ENCODE measurements at regions not wholly inside any gene's neighbourhood (a gene's known extent, or its start where the extent isn't known, plus 50 kb on each side); places are given as distances from the start of the nearest gene placed in this dataset.

DNA sequence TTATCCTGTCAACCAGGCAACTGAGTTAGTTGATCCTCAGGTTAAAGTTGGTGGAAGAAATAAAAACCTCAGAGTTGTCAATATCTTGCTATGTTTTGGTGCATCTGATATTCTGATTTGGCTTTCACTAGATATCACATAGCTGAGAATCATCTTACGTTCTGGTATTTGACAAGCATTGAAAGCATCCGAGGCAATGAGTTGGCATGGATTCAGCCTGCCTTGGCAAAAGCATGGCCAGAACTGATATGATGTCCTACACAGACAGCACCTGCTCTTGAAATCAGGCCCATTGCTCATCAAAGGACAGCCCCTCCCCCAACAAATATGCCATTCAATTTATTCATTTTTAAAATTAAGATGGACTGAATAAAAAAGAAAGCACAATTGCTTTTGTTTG, 320.7 kb upstream of the ATP2B1 start:
- no peak overlapping the region for H3K27ac ChIP-seq
- no peak for TF ChIP-seq EP300 (IDR thresholded peaks at IDR 0.05)
- no peak for TF ChIP-seq POLR2A (IDR thresholded peaks at IDR 0.05)
- TF ChIP-seq, protein P1, sequence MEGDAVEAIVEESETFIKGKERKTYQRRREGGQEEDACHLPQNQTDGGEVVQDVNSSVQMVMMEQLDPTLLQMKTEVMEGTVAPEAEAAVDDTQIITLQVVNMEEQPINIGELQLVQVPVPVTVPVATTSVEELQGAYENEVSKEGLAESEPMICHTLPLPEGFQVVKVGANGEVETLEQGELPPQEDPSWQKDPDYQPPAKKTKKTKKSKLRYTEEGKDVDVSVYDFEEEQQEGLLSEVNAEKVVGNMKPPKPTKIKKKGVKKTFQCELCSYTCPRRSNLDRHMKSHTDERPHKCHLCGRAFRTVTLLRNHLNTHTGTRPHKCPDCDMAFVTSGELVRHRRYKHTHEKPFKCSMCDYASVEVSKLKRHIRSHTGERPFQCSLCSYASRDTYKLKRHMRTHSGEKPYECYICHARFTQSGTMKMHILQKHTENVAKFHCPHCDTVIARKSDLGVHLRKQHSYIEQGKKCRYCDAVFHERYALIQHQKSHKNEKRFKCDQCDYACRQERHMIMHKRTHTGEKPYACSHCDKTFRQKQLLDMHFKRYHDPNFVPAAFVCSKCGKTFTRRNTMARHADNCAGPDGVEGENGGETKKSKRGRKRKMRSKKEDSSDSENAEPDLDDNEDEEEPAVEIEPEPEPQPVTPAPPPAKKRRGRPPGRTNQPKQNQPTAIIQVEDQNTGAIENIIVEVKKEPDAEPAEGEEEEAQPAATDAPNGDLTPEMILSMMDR (IDR thresholded peaks at IDR 0.05): no peak
- TF ChIP-seq POLR2AphosphoS5 (IDR thresholded peaks at IDR 0.05): no peak
- H3K4me3 ChIP-seq: no peak overlapping the region
- no peak for DNase-seq
- H3K36me3 ChIP-seq: no peaks in the 10 kb centered on the region
- WGBS, 2 donors: 69 to 81% methylated on average over 2 of the region's 2 CpGs
- peaks cover 0 to 21% (median 7%) of the 10 kb centered on the region in 4 donors for H3K4me1 ChIP-seq
- no peaks in the 10 kb centered on the region for H3K27me3 ChIP-seq
- H3K9me3 ChIP-seq: no peaks in the 10 kb centered on the region
- intact Hi-C loops (cut with DNase I): no loop called here

- intact Hi-C loops (cut with DNase I): no loop called here
- Histone ChIP-seq H3K4me3 (no peak overlapping the region), H3K36me3 (no peaks in the 10 kb centered on the region), H3K9me3 (no peaks in the 10 kb centered on the region), H3K4me1 (peaks cover 0 to 24% (median 10%) of the 10 kb centered on the region in 4 donors), H3K27ac (no peak overlapping the region), H3K27me3 (no peaks in the 10 kb centered on the region)
- no peak for TF ChIP-seq EP300 (IDR thresholded peaks at IDR 0.05)
- TF ChIP-seq, protein P1 (IDR thresholded peaks at IDR 0.05): no peak
- no peak for DNase-seq
These were observed 320.0 kb upstream of the ATP2B1 start for GRCh38 chr12:90028635-90029051.

GRCh38 chr12:90027889-90028634, 319.4 kb upstream of the ATP2B1 start:
- Histone ChIP-seq H3K9me3 (no peaks in the 10 kb centered on the region), H3K36me3 (no peaks in the 10 kb centered on the region), H3K4me1 (peaks cover 0 to 24% (median 10%) of the 10 kb centered on the region in 4 donors), H3K4me3 (no peak overlapping the region), H3K27me3 (no peaks in the 10 kb centered on the region), H3K27ac (no peak overlapping the region)
- no peak for DNase-seq
- WGBS, 2 donors: 76 to 77% methylated on average over 5 of the region's 5 CpGs
- TF ChIP-seq, protein P1 (IDR thresholded peaks at IDR 0.05): no peak
- intact Hi-C loops (cut with DNase I): no loop called here

DNA sequence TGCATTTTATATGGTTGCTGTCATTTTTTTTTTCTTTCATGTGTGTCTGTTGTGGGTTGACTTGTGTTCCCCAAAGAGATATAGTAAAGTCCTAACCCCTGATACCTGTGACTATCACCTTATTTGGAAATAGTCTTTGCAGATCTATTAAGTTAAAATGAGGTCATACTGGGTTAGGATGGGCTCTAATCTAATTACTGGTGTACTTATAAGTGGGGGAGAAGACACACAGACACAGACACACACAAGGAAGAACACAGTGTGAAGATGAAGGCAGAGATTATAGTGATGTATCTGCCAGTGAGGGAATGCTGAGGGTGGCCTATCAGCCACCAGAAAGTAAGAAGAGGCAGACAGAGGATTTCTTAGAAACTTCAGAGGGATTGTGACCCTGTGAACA, 318.4 kb upstream of the ATP2B1 start:
- Histone ChIP-seq H3K27me3 (no peaks in the 10 kb centered on the region), H3K27ac (no peak overlapping the region), H3K4me3 (no peak overlapping the region), H3K36me3 (no peaks in the 10 kb centered on the region), H3K4me1 (peaks cover 0 to 24% (median 10%) of the 10 kb centered on the region in 4 donors), H3K9me3 (no peaks in the 10 kb centered on the region)
- intact Hi-C loops (cut with DNase I): no loop called here
- no peak for DNase-seq
- TF ChIP-seq EP300 (IDR thresholded peaks at IDR 0.05) (no peak), POLR2AphosphoS5 (IDR thresholded peaks at IDR 0.05) (no peak), POLR2A (IDR thresholded peaks at IDR 0.05) (no peak)
- TF ChIP-seq, protein P1 (IDR thresholded peaks at IDR 0.05): no peak

- TF ChIP-seq EP300 (IDR thresholded peaks at IDR 0.05) (no peak), POLR2A (IDR thresholded peaks at IDR 0.05) (no peak), POLR2AphosphoS5 (IDR thresholded peaks at IDR 0.05) (no peak)
- TF ChIP-seq, protein P1 (IDR thresholded peaks at IDR 0.05): no peak
- no peak for DNase-seq
- Histone ChIP-seq H3K4me3 (no peak overlapping the region), H3K9me3 (no peaks in the 10 kb centered on the region), H3K27ac (no peak overlapping the region), H3K27me3 (no peaks in the 10 kb centered on the region), H3K4me1 (peaks cover 0 to 24% (median 10%) of the 10 kb centered on the region in 4 donors), H3K36me3 (no peaks in the 10 kb centered on the region)
- WGBS, 2 donors: 92 to 95% methylated on average over 9 of the region's 9 CpGs
- intact Hi-C loops (cut with DNase I): no loop called here
These were observed 317.9 kb upstream of the ATP2B1 start for GRCh38 chr12:90026516-90026915.

Measured in sigmoid colon (tissue), 6 donors.